Pons (tissue), 1 donor: ENCODE measurements at regions not wholly inside any gene's neighbourhood (a gene's known extent, or its start where the extent isn't known, plus 50 kb on each side); places are given as distances from the start of the nearest gene placed in this dataset.

ENCODE experiments used
- DNase-seq: peaks from one replicate; pipeline ENCODE4 v3.0.0-alpha.2; 2016; ENCODE audit warnings: low spot score

GRCh38 chr10:44243851-44244510 is 140.9 kb downstream of the CXCL12 start:
- DNase-seq, result no peak

- DNase-seq, result no peak
These were observed 142.1 kb downstream of the CXCL12 start for GRCh38 chr10:44242826-44243225.

GRCh38 chr10:44242091-44242490 is 142.8 kb downstream of the CXCL12 start:
- DNase-seq, result no peak

GRCh38 chr10:44240584-44241205 is 144.2 kb downstream of the CXCL12 start:
- DNase-seq, result no peak

- no peak for DNase-seq
These were observed 146.7 kb downstream of the CXCL12 start for GRCh38 chr10:44238212-44238611.

GRCh38 chr10:44237364-44238049 is 147.4 kb downstream of the CXCL12 start:
- no peak for DNase-seq

- DNase-seq, result no peak
These were observed 149.5 kb downstream of the CXCL12 start for GRCh38 chr10:44235363-44235762.

GRCh38 chr10:44234483-44234875 is 150.4 kb downstream of the CXCL12 start:
- DNase-seq, result no peak

- DNase-seq, result no peak
These were observed 151.1 kb downstream of the CXCL12 start for GRCh38 chr10:44233561-44234482.

- DNase-seq, result no peak
These were observed 167.6 kb downstream of the CXCL12 start for GRCh38 chr10:44217274-44217820.

- DNase-seq, result no peak
These were observed 168.8 kb downstream of the CXCL12 start for GRCh38 chr10:44216073-44216472.

- no peak for DNase-seq
These were observed 175.1 kb downstream of the CXCL12 start for GRCh38 chr10:44209811-44210210.

- DNase-seq, result no peak
These were observed 177.7 kb downstream of the CXCL12 start for GRCh38 chr10:44207160-44207559.

- no peak for DNase-seq
These were observed 178.6 kb downstream of the CXCL12 start for GRCh38 chr10:44206127-44206818.

- no peak for DNase-seq
These were observed 179.8 kb downstream of the CXCL12 start for GRCh38 chr10:44205067-44205466.

GRCh38 chr10:44203535-44203934 is 181.4 kb downstream of the CXCL12 start:
- DNase-seq, result no peak

GRCh38 chr10:44202952-44203351 is 181.9 kb downstream of the CXCL12 start:
- DNase-seq, result no peak

GRCh38 chr10:44201656-44202055 is 183.2 kb downstream of the CXCL12 start:
- DNase-seq, result no peak

- no peak for DNase-seq
These were observed 183.9 kb downstream of the CXCL12 start for GRCh38 chr10:44201011-44201410.

- no peak for DNase-seq
These were observed 184.8 kb downstream of the CXCL12 start for GRCh38 chr10:44199991-44200655.

- DNase-seq, result no peak
These were observed 185.6 kb downstream of the CXCL12 start for GRCh38 chr10:44199267-44199666.
